ENCODE measurements at regions not wholly inside any gene's neighbourhood (a gene's known extent, or its start where the extent isn't known, plus 50 kb on each side); places are given as distances from the start of the nearest gene placed in this dataset.

- TF ChIP-seq, protein P1, sequence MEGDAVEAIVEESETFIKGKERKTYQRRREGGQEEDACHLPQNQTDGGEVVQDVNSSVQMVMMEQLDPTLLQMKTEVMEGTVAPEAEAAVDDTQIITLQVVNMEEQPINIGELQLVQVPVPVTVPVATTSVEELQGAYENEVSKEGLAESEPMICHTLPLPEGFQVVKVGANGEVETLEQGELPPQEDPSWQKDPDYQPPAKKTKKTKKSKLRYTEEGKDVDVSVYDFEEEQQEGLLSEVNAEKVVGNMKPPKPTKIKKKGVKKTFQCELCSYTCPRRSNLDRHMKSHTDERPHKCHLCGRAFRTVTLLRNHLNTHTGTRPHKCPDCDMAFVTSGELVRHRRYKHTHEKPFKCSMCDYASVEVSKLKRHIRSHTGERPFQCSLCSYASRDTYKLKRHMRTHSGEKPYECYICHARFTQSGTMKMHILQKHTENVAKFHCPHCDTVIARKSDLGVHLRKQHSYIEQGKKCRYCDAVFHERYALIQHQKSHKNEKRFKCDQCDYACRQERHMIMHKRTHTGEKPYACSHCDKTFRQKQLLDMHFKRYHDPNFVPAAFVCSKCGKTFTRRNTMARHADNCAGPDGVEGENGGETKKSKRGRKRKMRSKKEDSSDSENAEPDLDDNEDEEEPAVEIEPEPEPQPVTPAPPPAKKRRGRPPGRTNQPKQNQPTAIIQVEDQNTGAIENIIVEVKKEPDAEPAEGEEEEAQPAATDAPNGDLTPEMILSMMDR (conservative IDR thresholded peaks at IDR 0.05), result no peak
- TF ChIP-seq ZFX (IDR thresholded peaks at IDR 0.05), result no peak
Observed at GRCh38 chr18:74012954-74013630, 134.5 kb downstream of the FBXO15 start.

Data from C4-2B (cell line).